ENCODE measurements at regions not wholly inside any gene's neighbourhood (a gene's known extent, or its start where the extent isn't known, plus 50 kb on each side); places are given as distances from the start of the nearest gene placed in this dataset.

GRCh38 chrX:81615979-81616378 lies 414.1 kb downstream of the SH3BGRL start:
- no peak for TF ChIP-seq CTCF (IDR thresholded peaks at IDR 0.05)

- TF ChIP-seq CTCF (IDR thresholded peaks at IDR 0.05): no peak
These were observed 460.5 kb downstream of the SH3BGRL start for GRCh38 chrX:81662381-81662780.

GRCh38 chrX:81708487-81708886 lies 506.6 kb downstream of the SH3BGRL start:
- no peak for TF ChIP-seq CTCF (IDR thresholded peaks at IDR 0.05)

- no peak for TF ChIP-seq CTCF (IDR thresholded peaks at IDR 0.05)
These were observed 526.7 kb downstream of the SH3BGRL start for GRCh38 chrX:81728622-81729021.

GRCh38 chrX:81729269-81729777 lies 527.4 kb downstream of the SH3BGRL start:
- TF ChIP-seq CTCF (IDR thresholded peaks at IDR 0.05): no peak

- no peak for TF ChIP-seq CTCF (IDR thresholded peaks at IDR 0.05)
These were observed 577.8 kb downstream of the SH3BGRL start for GRCh38 chrX:81779701-81780100.

- no peak for TF ChIP-seq CTCF (IDR thresholded peaks at IDR 0.05)
These were observed 589.2 kb downstream of the SH3BGRL start for GRCh38 chrX:81791086-81791485.

Data from LNCAP (cell line).